Stimulated activated CD4-positive, alpha-beta T cell treated with anti-CD3 and anti-CD28 coated beads, Interleukin-1b, Interleukin-23, amount 100 ng/mL, for 48 hours (primary cell): ENCODE measurements at regions not wholly inside any gene's neighbourhood (a gene's known extent, or its start where the extent isn't known, plus 50 kb on each side); places are given as distances from the start of the nearest gene placed in this dataset.

Source experiments
- DNase-seq: peaks from one replicate; pipeline ENCODE4 v3.0.0-alpha.2; 2020

- DNase-seq, result no peak
These were observed 873.5 kb downstream of the PDHA2 start for GRCh38 chr4:96713271-96713850.

GRCh38 chr4:96729641-96730040 is 889.7 kb downstream of the PDHA2 start:
- DNase-seq, result no peak

- DNase-seq, result no peak
These were observed 890.5 kb downstream of the PDHA2 start for GRCh38 chr4:96730432-96730831.

- DNase-seq, result no peak
These were observed 896.5 kb downstream of the PDHA2 start for GRCh38 chr4:96736352-96736889.

GRCh38 chr4:96739101-96739500 is 899.2 kb downstream of the PDHA2 start:
- DNase-seq, result no peak

GRCh38 chr4:96742332-96743014 is 902.6 kb downstream of the PDHA2 start:
- DNase-seq, result no peak

GRCh38 chr4:96744676-96745075 is 904.8 kb downstream of the PDHA2 start:
- no peak for DNase-seq

GRCh38 chr4:96753216-96753615 is 913.3 kb downstream of the PDHA2 start:
- DNase-seq, result no peak

- DNase-seq, result no peak
These were observed 915.9 kb downstream of the PDHA2 start for GRCh38 chr4:96755569-96756484.

- DNase-seq, result no peak
These were observed 916.7 kb downstream of the PDHA2 start for GRCh38 chr4:96756584-96756983.

GRCh38 chr4:96763546-96763945 is 923.7 kb downstream of the PDHA2 start:
- DNase-seq, result no peak

GRCh38 chr4:96766359-96766758 is 926.5 kb downstream of the PDHA2 start:
- DNase-seq, result no peak

GRCh38 chr4:96767815-96768480 is 928.1 kb downstream of the PDHA2 start:
- no peak for DNase-seq

GRCh38 chr4:96775501-96775900 is 935.6 kb downstream of the PDHA2 start:
- no peak for DNase-seq

- DNase-seq, result no peak
These were observed 937.1 kb downstream of the PDHA2 start for GRCh38 chr4:96776920-96777527.

GRCh38 chr4:96784336-96784735 is 944.4 kb downstream of the PDHA2 start:
- no peak for DNase-seq

GRCh38 chr4:96786306-96786705 is 946.4 kb downstream of the PDHA2 start:
- no peak for DNase-seq

- no peak for DNase-seq
These were observed 947.9 kb downstream of the PDHA2 start for GRCh38 chr4:96787766-96788165.

- DNase-seq, result no peak
These were observed 969.7 kb downstream of the PDHA2 start for GRCh38 chr4:96809563-96809962.

- no peak for DNase-seq
These were observed 987.2 kb downstream of the PDHA2 start for GRCh38 chr4:96827086-96827485.

GRCh38 chr4:96833831-96834230 is 993.9 kb downstream of the PDHA2 start:
- DNase-seq, result no peak

- no peak for DNase-seq
These were observed 996.1 kb downstream of the PDHA2 start for GRCh38 chr4:96835991-96836390.

- no peak for DNase-seq
These were observed 999.5 kb downstream of the PDHA2 start for GRCh38 chr4:96839441-96839840.
